ENCODE measurements at regions not wholly inside any gene's neighbourhood (a gene's known extent, or its start where the extent isn't known, plus 50 kb on each side); places are given as distances from the start of the nearest gene placed in this dataset.

GRCh38 chr9:30628915-30629567, 1755.4 kb upstream of the ACO1 start:
- no peaks in the 10 kb centered on the region for H3K4me1 ChIP-seq (ENCODE audit: control insufficient read depth in 1 of 2, insufficient read depth in 2 of 2, low read length in 2 of 2)
- H3K4me2 ChIP-seq (ENCODE audit: low read length): no peak overlapping the region
- no peak overlapping the region for H2AFZ ChIP-seq (ENCODE audit: low read depth, low read length, poor library complexity, severe bottlenecking)
- H3K79me2 ChIP-seq (ENCODE audit: insufficient read depth, low read length): no peaks in the 10 kb centered on the region
- H3K27ac ChIP-seq (ENCODE audit: low read depth, low read length): no peak overlapping the region
- no peak for TF ChIP-seq ATF3 (IDR thresholded peaks at IDR 0.05)
- TF ChIP-seq POLR2A (IDR thresholded peaks at IDR 0.05; ENCODE audit: borderline replicate concordance, extremely low read depth, insufficient read depth, insufficient read length): no peak
- TF ChIP-seq ZBTB33 (IDR thresholded peaks at IDR 0.05; ENCODE audit: extremely low read depth, insufficient replicate concordance, low read length): no peak
- no peak for TF ChIP-seq REST (IDR thresholded peaks at IDR 0.05; ENCODE audit: low read depth)
- no peak for TF ChIP-seq EZH2phosphoT487 (IDR thresholded peaks at IDR 0.05; ENCODE audit: borderline replicate concordance)
- TF ChIP-seq TCF7L2 (IDR thresholded peaks at IDR 0.05; ENCODE audit: borderline replicate concordance, extremely low read depth, insufficient read depth, insufficient read length): no peak
- no peak for TF ChIP-seq ELF1 (IDR thresholded peaks at IDR 0.05; ENCODE audit: borderline replicate concordance, low read depth)
- TF ChIP-seq RAD21 (IDR thresholded peaks at IDR 0.05; ENCODE audit: low read depth): no peak
- TF ChIP-seq YY1 (IDR thresholded peaks at IDR 0.05; ENCODE audit: extremely low read depth, insufficient replicate concordance, low read depth, low read length): no peak
- no peak for TF ChIP-seq SIN3A (IDR thresholded peaks at IDR 0.05; ENCODE audit: low read depth)
- TF ChIP-seq MAX (IDR thresholded peaks at IDR 0.05): no peak
- no peak for TF ChIP-seq CEBPB (IDR thresholded peaks at IDR 0.05; ENCODE audit: low read depth)
- no peak for TF ChIP-seq ZFX (IDR thresholded peaks at IDR 0.05)
- no peak for TF ChIP-seq POLR2AphosphoS5 (IDR thresholded peaks at IDR 0.05; ENCODE audit: low read depth, low read length)
- TF ChIP-seq EZH2 (IDR thresholded peaks at IDR 0.05): no peak
- no peak for TF ChIP-seq SP1 (IDR thresholded peaks at IDR 0.05; ENCODE audit: low read depth)
- TF ChIP-seq FOSL1 (IDR thresholded peaks at IDR 0.05; ENCODE audit: low read depth): no peak
- no peak for TF ChIP-seq SRF (IDR thresholded peaks at IDR 0.05; ENCODE audit: low read depth)
- no peak for TF ChIP-seq CTCF (IDR thresholded peaks at IDR 0.05 in 2 of 3, conservative IDR thresholded peaks at IDR 0.05 in 1 of 3; ENCODE audit: borderline replicate concordance in 1 of 3, insufficient read depth in 1 of 3, low read depth in 2 of 3, low read length in 2 of 3)
- no peak for TF ChIP-seq EGR1 (IDR thresholded peaks at IDR 0.05; ENCODE audit: low read depth)
- RAD21 ChIA-PET (ENCODE audit: low non-redundant PET in 1 of 2, low total read pairs in 2 of 2, uncharacterized antibody in 2 of 2, unreplicated experiment in 2 of 2): no interaction called here
- no peaks in the 10 kb centered on the region for H3K9me2 ChIP-seq (ENCODE audit: insufficient read depth)
- no peak for ATAC-seq
- POLR2A ChIA-PET: no interaction called here
- H3K36me3 ChIP-seq (ENCODE audit: control insufficient read depth in 1 of 2, insufficient read depth in 2 of 2, low read length in 2 of 2): no peaks in the 10 kb centered on the region
- no peak for DNase-seq (ENCODE audit: low read depth, low spot score)
- no peak overlapping the region for H3K9ac ChIP-seq (ENCODE audit: low read length)
- H3K4me3 ChIP-seq (replicated peaks in 1 of 2; ENCODE audit: low read depth in 1 of 2, low read length in 2 of 2): no peak overlapping the region
- no peaks in the 10 kb centered on the region for H4K20me1 ChIP-seq (ENCODE audit: insufficient read depth)
- H3K9me3 ChIP-seq (ENCODE audit: control insufficient read depth in 1 of 2, insufficient read depth in 1 of 2, low read depth in 1 of 2, low read length in 2 of 2): no peaks in the 10 kb centered on the region
- CTCF ChIA-PET: no interaction called here
- intact Hi-C loops (cut with micrococcal nuclease): no loop called here
- no peaks in the 10 kb centered on the region for H3K27me3 ChIP-seq (ENCODE audit: insufficient read depth, low read length)
- no TSS peak for BruUV-seq (replicated peaks)
